H1 (cell line): ENCODE measurements at regions not wholly inside any gene's neighbourhood (a gene's known extent, or its start where the extent isn't known, plus 50 kb on each side); places are given as distances from the start of the nearest gene placed in this dataset.

Experiments
- CTCF ChIA-PET: fragments of 300-600 bp; sonication (Branson Sonifier 250); formaldehyde crosslinking; loops from one replicate; lab custom pipeline; 2021; ENCODE audit not compliant: partially characterized antibody; lab: Charles Lee
- POLR2A ChIA-PET: fragments of 300-600 bp; sonication (Branson Sonifier 250); formaldehyde crosslinking; loops from one replicate; lab custom pipeline; 2021; ENCODE audit warnings: inconsistent platforms; ENCODE audit not compliant: partially characterized antibody; lab: Charles Lee
- DNase-seq, 2 experiments: peaks; one replicate each; pipeline versions ENCODE4 v3.0.0 to v3.0.0-alpha.2; 2010 to 2022; ENCODE audit warnings: low spot score in 2 of 2, low read depth in 1 of 2, mixed read lengths in 1 of 2
- FAIRE-seq: peaks from 2 replicates; lab custom pipeline; 2011; peaks lifted over from hg19 to GRCh38; lab: Jason Lieb, UNC
- H2AFZ ChIP-seq: 2 replicates; pipeline ENCODE4 v1.8.1; 2012; ENCODE audit warnings: low read length, inconsistent platforms
- H2AK5ac ChIP-seq: 2 replicates; pipeline ENCODE4 v1.6.1; 2013; ENCODE audit warnings: low read depth, low read length
- H2BK120ac ChIP-seq: replicated peaks from 2 replicates; pipeline ENCODE3; 2013; ENCODE audit warnings: low read depth, low read length, inconsistent platforms
- H2BK12ac ChIP-seq: 2 replicates; pipeline ENCODE4 v1.6.1; 2013; ENCODE audit warnings: low read depth, low read length
- H2BK15ac ChIP-seq: 2 replicates; pipeline ENCODE4 v1.6.1; 2013; ENCODE audit warnings: low read length
- H2BK20ac ChIP-seq: 2 replicates; pipeline ENCODE4 v1.6.1; 2013; ENCODE audit warnings: low read length
- H2BK5ac ChIP-seq: 2 replicates; pipeline ENCODE4 v1.6.1; 2013; ENCODE audit warnings: low read depth, low read length
- H3K14ac ChIP-seq: 2 replicates; pipeline ENCODE4 v1.6.1; 2013; ENCODE audit warnings: inconsistent platforms; ENCODE audit not compliant: insufficient read length
- H3K18ac ChIP-seq: 2 replicates; pipeline ENCODE4 v1.6.1; 2013; ENCODE audit warnings: low read length; ENCODE audit errors: extremely low read depth
- H3K23ac ChIP-seq: 2 replicates; pipeline ENCODE4 v1.6.1; 2013; ENCODE audit warnings: inconsistent platforms; ENCODE audit not compliant: insufficient read length
- H3K23me2 ChIP-seq: 2 replicates; pipeline ENCODE4 v1.6.1; 2013; ENCODE audit warnings: low read depth, low read length
- H3K27ac ChIP-seq: 2 replicates; pipeline ENCODE4 v1.6.1; 2011; ENCODE audit warnings: low read depth, low read length, inconsistent platforms
- H3K27me3 ChIP-seq, 4 experiments: replicated peaks in 1 of 4; 1 replicate in 1 of 4; 2 replicates in 3 of 4; pipeline versions ENCODE4 v1.6.1 to v1.8.1; 2011 to 2013; ENCODE audit warnings: low read length in 3 of 4, mild to moderate bottlenecking in 3 of 4, inconsistent platforms in 2 of 4, mixed read lengths in 2 of 4, moderate library complexity in 1 of 4; ENCODE audit not compliant: control insufficient read depth in 3 of 4, insufficient read depth in 3 of 4; ENCODE audit errors: extremely low read depth in 1 of 4
- H3K36me3 ChIP-seq, 4 experiments: 2 replicates each; pipeline versions ENCODE4 v1.6.1 to v1.8.1; 2011 to 2013; ENCODE audit warnings: mild to moderate bottlenecking in 4 of 4, low read length in 3 of 4, moderate library complexity in 2 of 4, control low read depth in 1 of 4, inconsistent platforms in 1 of 4; ENCODE audit not compliant: insufficient read depth in 4 of 4, control insufficient read depth in 2 of 4
- H3K4ac ChIP-seq: replicated peaks from 2 replicates; pipeline ENCODE3; 2013; ENCODE audit warnings: low read length, low read depth, mixed read lengths, inconsistent platforms; ENCODE audit not compliant: insufficient read length
- H3K4me1 ChIP-seq, 4 experiments: replicated peaks in 1 of 4; 1 replicate in 1 of 4; 2 replicates in 3 of 4; pipeline versions ENCODE4 v1.6.1 to v1.8.1; 2011 to 2013; ENCODE audit warnings: low read length in 3 of 4, inconsistent platforms in 2 of 4, mixed read lengths in 1 of 4; ENCODE audit not compliant: insufficient read depth in 4 of 4, control insufficient read depth in 3 of 4
- H3K4me2 ChIP-seq, 2 experiments: 2 replicates each; pipeline versions ENCODE4 v1.6.1 to v1.8.1; 2011 to 2013; ENCODE audit warnings: low read depth in 2 of 2, low read length in 2 of 2, control low read depth in 1 of 2, inconsistent platforms in 1 of 2, mild to moderate bottlenecking in 1 of 2; ENCODE audit not compliant: insufficient read depth in 1 of 2
- H3K4me3 ChIP-seq, 4 experiments: fragments of 200-600, 300-600 bp in 1 of 4; sonication (generic), shearing (Covaris generic), sonication (Bioruptor Twin) in 1 of 4; 2 replicates each; pipeline versions ENCODE4 v1.5.1 to v1.8.1; 2011 to 2016; ENCODE audit warnings: low read length in 4 of 4, low read depth in 3 of 4, control low read depth in 2 of 4, inconsistent platforms in 2 of 4, mild to moderate bottlenecking in 2 of 4, mixed read lengths in 1 of 4, moderate library complexity in 1 of 4; ENCODE audit not compliant: insufficient read depth in 2 of 4; ENCODE audit errors: extremely low read depth in 1 of 4
- H3K56ac ChIP-seq: replicated peaks from 2 replicates; pipeline ENCODE3; 2013; ENCODE audit warnings: low read depth, mild to moderate bottlenecking, mixed read lengths, low read length, inconsistent platforms; ENCODE audit not compliant: insufficient read length
- H3K79me1 ChIP-seq: 2 replicates; pipeline ENCODE4 v1.6.1; 2013; ENCODE audit warnings: low read depth, low read length, control low read depth
- H3K79me2 ChIP-seq, 2 experiments: 2 replicates each; pipeline versions ENCODE4 v1.6.1 to v1.8.1; 2012 to 2013; ENCODE audit warnings: low read length in 2 of 2, mild to moderate bottlenecking in 2 of 2, inconsistent platforms in 1 of 2; ENCODE audit not compliant: insufficient read depth in 2 of 2, control insufficient read depth in 1 of 2
- H3K9ac ChIP-seq, 4 experiments: replicated peaks in 1 of 4; 1 replicate in 1 of 4; 2 replicates in 3 of 4; pipeline versions ENCODE4 v1.6.1 to v1.8.1; 2011 to 2013; ENCODE audit warnings: low read depth in 3 of 4, low read length in 3 of 4, control low read depth in 2 of 4, mild to moderate bottlenecking in 2 of 4, moderate library complexity in 2 of 4, inconsistent platforms in 1 of 4; ENCODE audit errors: extremely low read depth in 1 of 4
- H3K9me3 ChIP-seq, 2 experiments: 2 replicates each; pipeline versions ENCODE4 v1.6.1 to v1.8.1; 2012 to 2013; ENCODE audit warnings: mild to moderate bottlenecking in 2 of 2, moderate library complexity in 2 of 2, control low read depth in 1 of 2, inconsistent platforms in 1 of 2, low read depth in 1 of 2, low read length in 1 of 2, mixed read lengths in 1 of 2; ENCODE audit not compliant: insufficient read depth in 2 of 2
- H4K20me1 ChIP-seq, 2 experiments: replicated peaks in 1 of 2; 2 replicates each; pipeline versions ENCODE3 to v1.8.1; 2011 to 2013; ENCODE audit warnings: inconsistent platforms in 2 of 2, low read length in 2 of 2, mild to moderate bottlenecking in 1 of 2; ENCODE audit not compliant: insufficient read depth in 2 of 2, control insufficient read depth in 1 of 2
- H4K5ac ChIP-seq: 2 replicates; pipeline ENCODE4 v1.6.1; 2013; ENCODE audit warnings: low read length, low read depth, mixed read lengths, inconsistent platforms; ENCODE audit not compliant: insufficient read length
- H4K8ac ChIP-seq: 2 replicates; pipeline ENCODE4 v1.8.0; 2013; ENCODE audit warnings: mild to moderate bottlenecking, moderate library complexity, low read length, inconsistent platforms; ENCODE audit not compliant: insufficient read depth; ENCODE audit errors: extremely low read depth
- H4K91ac ChIP-seq: replicated peaks from 2 replicates; pipeline ENCODE3; 2013; ENCODE audit warnings: low read length, mixed read lengths, inconsistent platforms; ENCODE audit not compliant: insufficient read length
- HDAC6 ChIP-seq: IDR thresholded peaks from one replicate; pipeline ENCODE4 v1.7.1; 2012; ENCODE audit warnings: low read depth, mild to moderate bottlenecking, inconsistent platforms, low read length, moderate library complexity
- JUN ChIP-seq: IDR thresholded peaks from 2 replicates; pipeline ENCODE4 v1.6.1; 2011; ENCODE audit warnings: low read depth, mild to moderate bottlenecking, improper control_type of control experiment, low read length
- KDM4A ChIP-seq: IDR thresholded peaks from one replicate; pipeline ENCODE4 v1.7.1; 2012; ENCODE audit warnings: low read depth, mild to moderate bottlenecking, moderate library complexity, low read length, inconsistent platforms; ENCODE audit not compliant: severe bottlenecking
- NRF1 ChIP-seq: IDR thresholded peaks from 2 replicates; pipeline ENCODE4 v1.6.1; 2011; ENCODE audit warnings: mild to moderate bottlenecking, low read depth, low read length, improper control_type of control experiment
- SP1 ChIP-seq: IDR thresholded peaks from 2 replicates; pipeline ENCODE4 v1.6.1; 2011; ENCODE audit warnings: low read depth, low read length
- SP2 ChIP-seq: IDR thresholded peaks from 2 replicates; pipeline ENCODE4 v1.6.1; 2012; ENCODE audit warnings: mild to moderate bottlenecking, low read length, inconsistent platforms
- SUZ12 ChIP-seq: fragments of 200-600 bp; sonication (generic); IDR thresholded peaks from 2 replicates; pipeline ENCODE4 v1.6.1; 2012; ENCODE audit warnings: mild to moderate bottlenecking, inconsistent platforms, low read length, moderate library complexity, mixed read lengths
- TEAD4 ChIP-seq: IDR thresholded peaks from 2 replicates; pipeline ENCODE4 v1.6.1; 2012; ENCODE audit warnings: low read depth, low read length, inconsistent platforms, mixed read lengths
- WGBS, 2 experiments: shearing (Covaris generic) in 1 of 2; methylation state at CpG; one replicate each; pipeline versions ENCODE4 v1.1.6 to v1.1.7; 2013 to 2015; ENCODE audit warnings: low lambda C conversion rate in 2 of 2, mixed read lengths in 2 of 2, inconsistent platforms in 1 of 2, low coverage in 1 of 2, missing lambda C conversion rate in 1 of 2; ENCODE audit not compliant: insufficient replicate concordance in 2 of 2, insufficient coverage in 1 of 2, insufficient read length in 1 of 2; ENCODE audit errors: extremely low coverage in 1 of 2, missing lambda C conversion rate in 1 of 2; 5-methylcytosine and 5-hydroxymethylcytosine counted together
- TF ChIP-seq, protein P1 (sequence below): IDR thresholded peaks from 2 replicates; pipeline ENCODE4 v1.6.1; 2012; ENCODE audit warnings: low read length, inconsistent platforms

DNA sequence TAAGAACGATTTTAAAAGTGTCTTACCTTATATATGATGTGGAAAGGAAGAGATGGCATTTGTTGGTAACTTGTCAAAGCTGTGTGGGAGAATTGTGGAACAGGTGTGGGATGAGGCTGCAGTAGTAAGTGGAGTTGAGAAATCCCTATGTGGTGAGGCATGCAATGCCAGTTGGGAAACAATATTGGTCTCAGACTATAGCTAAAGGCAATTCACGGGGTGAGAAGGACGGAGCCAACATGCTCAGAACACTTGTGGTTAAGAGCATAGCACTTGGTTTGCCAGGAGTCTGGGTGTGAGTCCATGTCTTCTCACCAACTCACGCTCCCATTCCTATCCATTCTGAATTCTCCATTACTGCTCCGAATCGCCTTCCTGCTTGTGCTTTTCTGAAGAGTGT lies 615.6 kb upstream of the ADAMTS9 start:
- Histone ChIP-seq H3K18ac (no peak overlapping the region), H3K79me1 (no peaks in the 10 kb centered on the region), H2BK5ac (no peak overlapping the region), H4K91ac (no peak overlapping the region), H4K5ac (no peak overlapping the region), H2BK120ac (no peak overlapping the region), H3K27me3 (peaks cover 0 to 1% (median 0%) of the 10 kb centered on the region in 4 experiments; a peak in 1 of 7 replicates), H4K20me1 (no peaks in the 10 kb centered on the region), H2BK20ac (no peak overlapping the region; the same call in 1 of the 2 replicates), H2AK5ac (no peak overlapping the region), H3K4me3 (no peak overlapping the region), H3K56ac (no peak overlapping the region), H3K9ac (no peak overlapping the region), H3K23me2 (no peaks in the 10 kb centered on the region), H3K4me2 (no peak overlapping the region), H3K79me2 (no peaks in the 10 kb centered on the region), H2BK15ac (no peak overlapping the region), H4K8ac (no peak overlapping the region), H2AFZ (no peak overlapping the region), H3K14ac (no peak overlapping the region), H3K36me3 (no peaks in the 10 kb centered on the region), H2BK12ac (no peak overlapping the region), H3K23ac (no peak overlapping the region), H3K27ac (no peak overlapping the region), H3K4ac (no peak overlapping the region), H3K9me3 (no peaks in the 10 kb centered on the region), H3K4me1 (no peaks in the 10 kb centered on the region)
- ChIA-PET CTCF (no interaction called here), POLR2A (no interaction called here)
- FAIRE-seq, result no peak
- no peak for DNase-seq
- TF ChIP-seq NRF1 (no peak), SP1 (no peak), JUN (no peak), HDAC6 (no peak), SUZ12 (no peak), KDM4A (no peak), TEAD4 (no peak), SP2 (no peak)
- TF ChIP-seq, protein P1, sequence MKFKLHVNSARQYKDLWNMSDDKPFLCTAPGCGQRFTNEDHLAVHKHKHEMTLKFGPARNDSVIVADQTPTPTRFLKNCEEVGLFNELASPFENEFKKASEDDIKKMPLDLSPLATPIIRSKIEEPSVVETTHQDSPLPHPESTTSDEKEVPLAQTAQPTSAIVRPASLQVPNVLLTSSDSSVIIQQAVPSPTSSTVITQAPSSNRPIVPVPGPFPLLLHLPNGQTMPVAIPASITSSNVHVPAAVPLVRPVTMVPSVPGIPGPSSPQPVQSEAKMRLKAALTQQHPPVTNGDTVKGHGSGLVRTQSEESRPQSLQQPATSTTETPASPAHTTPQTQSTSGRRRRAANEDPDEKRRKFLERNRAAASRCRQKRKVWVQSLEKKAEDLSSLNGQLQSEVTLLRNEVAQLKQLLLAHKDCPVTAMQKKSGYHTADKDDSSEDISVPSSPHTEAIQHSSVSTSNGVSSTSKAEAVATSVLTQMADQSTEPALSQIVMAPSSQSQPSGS, result no peak
- 88% methylated on average over 6 of the region's 6 CpGs; no CpG with 5 or more reads in 1 of the 2 experiments for WGBS, 2 experiments
